ENCODE measurements at regions not wholly inside any gene's neighbourhood (a gene's known extent, or its start where the extent isn't known, plus 50 kb on each side); places are given as distances from the start of the nearest gene placed in this dataset.
"Not testable (repeated sequence)": the region's sequence is repeated elsewhere in the genome, so short reads cannot be mapped to it uniquely, and the experiment has no call there.

DNA sequence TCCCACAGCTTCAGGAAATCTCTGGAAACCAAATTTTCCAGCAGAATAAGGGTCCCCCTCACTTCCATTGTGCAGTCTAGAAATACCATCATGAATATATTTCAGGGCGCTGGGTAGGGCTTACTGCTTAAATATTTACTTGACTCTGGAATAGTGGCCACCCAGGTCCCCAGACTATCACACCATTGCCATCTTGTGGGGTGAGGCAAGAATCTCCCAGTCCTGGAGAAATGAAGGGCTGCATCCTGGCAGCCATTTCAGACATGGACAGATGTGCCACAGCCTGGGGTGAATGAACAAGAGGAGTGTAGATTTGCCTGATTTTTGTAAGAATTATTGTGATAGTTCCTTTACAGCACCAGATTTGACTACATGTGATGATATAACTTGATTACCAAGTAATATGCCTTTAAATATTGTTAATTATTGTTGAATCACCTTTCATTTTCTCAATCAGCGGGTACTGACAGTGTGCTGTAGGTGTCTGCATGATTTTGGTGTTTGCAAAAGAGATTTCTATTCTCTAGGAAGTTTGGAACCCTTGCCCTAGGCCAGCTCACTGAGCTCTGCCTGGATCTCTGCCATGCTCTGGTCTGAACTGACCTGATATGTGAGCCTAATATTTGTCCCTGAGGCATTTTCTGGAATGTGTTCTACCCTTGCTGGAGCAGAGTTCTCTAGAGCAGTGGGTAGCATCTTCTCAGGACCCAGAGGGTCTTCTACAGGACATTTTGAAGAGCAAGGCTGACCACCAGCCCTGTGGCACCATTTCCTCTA is 183.4 kb downstream of the KIT start:
- Histone ChIP-seq H3K36me3 (no peaks in the 10 kb centered on the region), H3K27ac (no peak overlapping the region), H3K9me3 (no peaks in the 10 kb centered on the region), H3K27me3 (no peaks in the 10 kb centered on the region), H3K4me3 (no peak overlapping the region), H3K4me1 (no peaks in the 10 kb centered on the region)
- ATAC-seq: peak; percentile 69
- TF ChIP-seq CTCF (IDR thresholded peaks at IDR 0.05): peak; percentile 9 to 31
- intact Hi-C loops (cut with DNase I): no loop called here
- DNase-seq: no peak

- no peak overlapping the region for H3K27ac ChIP-seq
- no peaks in the 10 kb centered on the region for H3K9me3 ChIP-seq
- no peak for TF ChIP-seq CTCF (IDR thresholded peaks at IDR 0.05)
- DNase-seq: no peak
- ATAC-seq: no peak
- no peak overlapping the region for H3K4me3 ChIP-seq
- H3K4me1 ChIP-seq: no peaks in the 10 kb centered on the region
- no peaks in the 10 kb centered on the region for H3K36me3 ChIP-seq
- intact Hi-C loops (cut with DNase I): no loop called here
- H3K27me3 ChIP-seq: no peaks in the 10 kb centered on the region
Observed at GRCh38 chr4:54840430-54840829, 182.7 kb downstream of the KIT start.

DNA sequence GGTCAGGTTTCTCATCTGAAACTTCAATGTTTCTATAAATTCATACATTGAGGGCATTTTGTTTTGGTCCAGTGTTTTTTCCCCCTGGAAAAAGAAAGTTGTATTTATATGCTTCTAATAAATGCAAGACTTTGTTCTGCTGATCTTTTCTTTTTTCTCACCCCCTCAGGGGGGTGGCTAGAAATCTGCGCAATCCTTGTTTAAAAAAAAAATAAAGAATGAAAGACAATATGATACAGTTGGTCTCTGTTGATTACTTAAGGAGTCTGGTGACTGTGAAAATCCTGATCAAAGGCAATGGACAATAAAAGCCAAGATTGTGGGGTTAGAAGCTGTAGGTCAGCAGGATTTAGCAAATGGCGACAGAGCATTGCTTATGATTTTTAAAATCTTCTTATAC is 180.5 kb downstream of the KIT start:
- Histone ChIP-seq H3K9me3 (no peaks in the 10 kb centered on the region), H3K36me3 (no peaks in the 10 kb centered on the region), H3K4me3 (no peak overlapping the region), H3K4me1 (no peaks in the 10 kb centered on the region), H3K27me3 (no peaks in the 10 kb centered on the region), H3K27ac (no peak overlapping the region)
- ATAC-seq (no peak), DNase-seq (no peak)
- no peak for TF ChIP-seq CTCF (IDR thresholded peaks at IDR 0.05)
- intact Hi-C loops (cut with DNase I): no loop called here

GRCh38 chr4:54837576-54838140 is 179.9 kb downstream of the KIT start:
- Histone ChIP-seq H3K36me3 (no peaks in the 10 kb centered on the region), H3K9me3 (no peaks in the 10 kb centered on the region), H3K4me1 (no peaks in the 10 kb centered on the region), H3K27ac (no peak overlapping the region), H3K27me3 (no peaks in the 10 kb centered on the region), H3K4me3 (no peak overlapping the region)
- no peak for TF ChIP-seq CTCF (IDR thresholded peaks at IDR 0.05)
- ATAC-seq (no peak), DNase-seq (no peak)
- intact Hi-C loops (cut with DNase I): no loop called here

DNA sequence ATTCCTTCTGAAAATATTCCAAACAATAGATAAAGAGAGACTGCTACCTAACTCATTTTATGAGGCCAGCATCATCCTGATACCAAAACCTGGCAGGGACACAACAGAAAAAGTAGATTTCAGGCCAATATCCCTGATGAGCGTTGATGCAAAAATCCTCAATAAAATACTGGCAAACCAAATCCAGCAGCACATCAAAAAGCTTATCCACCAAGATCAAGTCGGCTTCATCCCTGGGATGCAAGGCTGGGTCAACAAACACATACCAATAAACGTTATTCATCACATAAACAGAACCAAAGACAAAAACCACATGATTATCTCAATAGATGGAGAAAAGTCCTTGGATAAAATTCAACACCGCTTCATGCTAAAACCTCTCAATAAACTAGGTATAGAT is 170.6 kb downstream of the KIT start:
- H3K36me3 ChIP-seq; H3K9me3 ChIP-seq; intact Hi-C loops (cut with DNase I); H3K4me1 ChIP-seq; ATAC-seq; DNase-seq; H3K27me3 ChIP-seq; H3K27ac ChIP-seq; H3K4me3 ChIP-seq: not testable (repeated sequence)

All from left lung (tissue), 4 donors.